GM23248 (cell line): ENCODE measurements at regions not wholly inside any gene's neighbourhood (a gene's known extent, or its start where the extent isn't known, plus 50 kb on each side); places are given as distances from the start of the nearest gene placed in this dataset.

ENCODE experiments used
- DNase-seq: peaks from one replicate; pipeline ENCODE4 v3.0.0-alpha.2; 2015
- H2AFZ ChIP-seq: fragments of 200-600 bp; sonication (generic); 2 replicates; pipeline ENCODE4 v1.6.1; 2016; ENCODE audit warnings: antibody characterized with exemption
- H3F3A ChIP-seq: fragments of 200-600 bp; sonication (generic); 2 replicates; pipeline ENCODE4 v1.6.1; 2016; ENCODE audit warnings: mild to moderate bottlenecking, antibody characterized with exemption, mixed run types; ENCODE audit not compliant: insufficient read depth
- H3K27ac ChIP-seq: fragments of 200-600 bp; sonication (generic); 2 replicates; pipeline ENCODE4 v1.5.1; 2016; ENCODE audit warnings: mild to moderate bottlenecking
- H3K27me3 ChIP-seq: fragments of 200-600 bp; sonication (generic); replicated peaks from 2 replicates; pipeline ENCODE4 v1.6.1; 2016; ENCODE audit warnings: mild to moderate bottlenecking; ENCODE audit not compliant: insufficient read depth
- H3K36me3 ChIP-seq: fragments of 200-600 bp; sonication (generic); 2 replicates; pipeline ENCODE4 v1.6.1; 2016; ENCODE audit warnings: low read depth, mild to moderate bottlenecking
- H3K4me1 ChIP-seq: fragments of 200-600 bp; sonication (generic); 2 replicates; pipeline ENCODE4 v1.6.1; 2016; ENCODE audit warnings: mild to moderate bottlenecking; ENCODE audit not compliant: insufficient read depth
- H3K4me2 ChIP-seq: fragments of 200-600 bp; sonication (generic); one replicate; pipeline ENCODE4 v1.6.1; 2016; ENCODE audit warnings: mild to moderate bottlenecking; ENCODE audit not compliant: unreplicated experiment
- H3K4me3 ChIP-seq: fragments of 200-600 bp; sonication (generic); 2 replicates; pipeline ENCODE4 v1.5.1; 2016; ENCODE audit warnings: mild to moderate bottlenecking
- H3K79me2 ChIP-seq: fragments of 200-600 bp; sonication (generic); 2 replicates; pipeline ENCODE4 v1.6.1; 2016; ENCODE audit warnings: mild to moderate bottlenecking; ENCODE audit not compliant: insufficient read depth
- H3K9ac ChIP-seq: fragments of 200-600 bp; sonication (generic); 2 replicates; pipeline ENCODE4 v1.6.1; 2016; ENCODE audit warnings: mild to moderate bottlenecking
- H3K9me2 ChIP-seq: fragments of 200-600 bp; sonication (generic); 2 replicates; pipeline ENCODE4 v1.6.1; 2016; ENCODE audit warnings: mixed run types, mild to moderate bottlenecking, moderate library complexity; ENCODE audit not compliant: insufficient read depth
- H3K9me3 ChIP-seq: fragments of 200-600 bp; sonication (generic); one replicate; pipeline ENCODE4 v1.6.1; 2017; ENCODE audit warnings: low read depth
- H4K20me1 ChIP-seq: fragments of 200-600 bp; sonication (generic); 2 replicates; pipeline ENCODE4 v1.6.0; 2016; ENCODE audit not compliant: insufficient read depth
- EZH2 ChIP-seq: fragments of 200-600 bp; sonication (generic); IDR thresholded peaks from 2 replicates; pipeline ENCODE4 v1.6.1; 2018; ENCODE audit warnings: antibody characterized with exemption, mild to moderate bottlenecking; ENCODE audit not compliant: insufficient read depth, poor library complexity, severe bottlenecking
- EZH2phosphoT487 ChIP-seq: fragments of 200-600 bp; sonication (generic); IDR thresholded peaks from 2 replicates; pipeline ENCODE4 v1.6.1; 2018; ENCODE audit warnings: antibody characterized with exemption, moderate library complexity, mild to moderate bottlenecking, low read depth; ENCODE audit not compliant: insufficient read depth
- WGBS, 2 experiments: methylation state at CpG; one replicate each; pipeline ENCODE4 v1.1.6; 2015 to 2017; ENCODE audit warnings: low lambda C conversion rate in 2 of 2, low coverage in 1 of 2; ENCODE audit errors: missing lambda C conversion rate in 2 of 2; 5-methylcytosine and 5-hydroxymethylcytosine counted together
- in situ Hi-C: fragments of 300-500 bp; cut with MboI; formaldehyde crosslinking; loops from 2 replicates; pipeline ENCODE4 v1.15.0; 2020

- Histone ChIP-seq H3K27me3 (no peaks in the 10 kb centered on the region), H3K4me1 (no peaks in the 10 kb centered on the region), H3K27ac (no peak overlapping the region), H3K4me3 (no peak overlapping the region), H3K36me3 (no peaks in the 10 kb centered on the region), H4K20me1 (no peaks in the 10 kb centered on the region), H3K9me3 (no peaks in the 10 kb centered on the region), H3K79me2 (no peaks in the 10 kb centered on the region), H3K9ac (no peak overlapping the region), H2AFZ (no peak overlapping the region), H3K4me2 (no peak overlapping the region), H3F3A (peaks cover 14% of the 10 kb centered on the region), H3K9me2 (no peaks in the 10 kb centered on the region)
- no peak for DNase-seq
- in situ Hi-C loops: no loop called here
- TF ChIP-seq EZH2: no peak
- no peak for TF ChIP-seq EZH2phosphoT487
- 68 to 73% methylated on average over 4 of the region's 4 CpGs for WGBS, 2 experiments
Measured at GRCh38 chr12:58513301-58513834, 406.9 kb downstream of the LRIG3 start.

GRCh38 chr12:58513852-58514251, 406.5 kb downstream of the LRIG3 start:
- Histone ChIP-seq H3K27me3 (no peaks in the 10 kb centered on the region), H3K4me2 (no peak overlapping the region), H3K4me1 (no peaks in the 10 kb centered on the region), H3F3A (peaks cover 12% of the 10 kb centered on the region), H2AFZ (no peak overlapping the region), H3K27ac (no peak overlapping the region), H3K4me3 (no peak overlapping the region), H3K9ac (no peak overlapping the region), H3K9me2 (no peaks in the 10 kb centered on the region), H3K79me2 (no peaks in the 10 kb centered on the region), H3K9me3 (no peaks in the 10 kb centered on the region), H4K20me1 (no peaks in the 10 kb centered on the region), H3K36me3 (no peaks in the 10 kb centered on the region)
- DNase-seq: no peak
- in situ Hi-C loops: no loop called here
- 65 to 70% methylated on average over 4 of the region's 4 CpGs for WGBS, 2 experiments
- TF ChIP-seq EZH2: no peak
- TF ChIP-seq EZH2phosphoT487: no peak

DNA sequence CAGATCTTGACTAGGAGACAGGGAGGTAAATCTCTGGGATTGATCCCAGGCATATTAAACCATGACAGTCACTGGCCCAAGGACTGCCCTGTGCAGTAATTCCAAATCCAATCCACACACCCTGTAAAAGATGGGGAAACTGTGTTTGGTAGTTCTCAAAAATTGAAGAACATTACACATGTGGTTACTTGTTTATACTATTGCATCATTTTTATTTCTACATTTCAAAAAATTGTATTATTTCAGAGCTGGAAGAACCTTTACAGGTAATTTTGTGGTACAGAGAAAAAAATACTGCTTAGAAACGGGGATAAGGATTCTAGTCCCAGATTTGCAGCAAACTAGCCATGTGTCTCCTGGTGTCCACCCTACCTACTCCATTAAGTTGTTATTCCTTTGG, 400.5 kb downstream of the LRIG3 start:
- no peak overlapping the region for H3K4me3 ChIP-seq
- H4K20me1 ChIP-seq: no peaks in the 10 kb centered on the region
- H3K27me3 ChIP-seq: no peaks in the 10 kb centered on the region
- 80 to 94% methylated on average over 1 of the region's 1 CpG for WGBS, 2 experiments
- no peak overlapping the region for H3K9ac ChIP-seq
- H3F3A ChIP-seq: no peaks in the 10 kb centered on the region
- H3K4me1 ChIP-seq: no peaks in the 10 kb centered on the region
- no peaks in the 10 kb centered on the region for H3K79me2 ChIP-seq
- in situ Hi-C loops: no loop called here
- no peaks in the 10 kb centered on the region for H3K9me2 ChIP-seq
- no peaks in the 10 kb centered on the region for H3K36me3 ChIP-seq
- H3K9me3 ChIP-seq: no peaks in the 10 kb centered on the region
- DNase-seq: no peak
- no peak overlapping the region for H2AFZ ChIP-seq
- H3K4me2 ChIP-seq: no peak overlapping the region
- no peak overlapping the region for H3K27ac ChIP-seq
- TF ChIP-seq EZH2: no peak
- no peak for TF ChIP-seq EZH2phosphoT487

GRCh38 chr12:58521152-58521551, 399.2 kb downstream of the LRIG3 start:
- Histone ChIP-seq H3K79me2 (no peaks in the 10 kb centered on the region), H3F3A (no peaks in the 10 kb centered on the region), H3K36me3 (no peaks in the 10 kb centered on the region), H3K4me1 (no peaks in the 10 kb centered on the region), H3K27ac (no peak overlapping the region), H3K9ac (no peak overlapping the region), H3K4me3 (no peak overlapping the region), H3K9me3 (no peaks in the 10 kb centered on the region), H3K27me3 (no peaks in the 10 kb centered on the region), H2AFZ (no peak overlapping the region), H4K20me1 (no peaks in the 10 kb centered on the region), H3K4me2 (no peak overlapping the region), H3K9me2 (no peaks in the 10 kb centered on the region)
- DNase-seq: no peak
- no peak for TF ChIP-seq EZH2phosphoT487
- no peak for TF ChIP-seq EZH2
- in situ Hi-C loops: no loop called here
- 96 to 97% methylated on average over 2 of the region's 2 CpGs for WGBS, 2 experiments

GRCh38 chr12:58521796-58522195, 398.5 kb downstream of the LRIG3 start:
- Histone ChIP-seq H3K4me2 (no peak overlapping the region), H4K20me1 (no peaks in the 10 kb centered on the region), H3K27ac (no peak overlapping the region), H3K4me3 (no peak overlapping the region), H3K9ac (no peak overlapping the region), H2AFZ (no peak overlapping the region), H3K36me3 (no peaks in the 10 kb centered on the region), H3K27me3 (no peaks in the 10 kb centered on the region), H3K9me2 (no peaks in the 10 kb centered on the region), H3K4me1 (no peaks in the 10 kb centered on the region), H3K79me2 (no peaks in the 10 kb centered on the region), H3K9me3 (no peaks in the 10 kb centered on the region), H3F3A (no peaks in the 10 kb centered on the region)
- DNase-seq: no peak
- in situ Hi-C loops: no loop called here
- 44 to 61% methylated on average over 1 of the region's 1 CpG for WGBS, 2 experiments
- TF ChIP-seq EZH2phosphoT487 (no peak), EZH2 (no peak)
